Memory B cell (primary cell): ENCODE measurements at regions not wholly inside any gene's neighbourhood (a gene's known extent, or its start where the extent isn't known, plus 50 kb on each side); places are given as distances from the start of the nearest gene placed in this dataset.

Source experiments
- ATAC-seq: fragments of 150-1000 bp; cut with Tn5 transposase; 2 replicates; pipeline ENCODE4 v1.10.0; 2021; ENCODE audit warnings: low read depth, mild to moderate bottlenecking, moderate library complexity
- DNase-seq, 2 donors: peaks; one replicate each; pipeline ENCODE4 v3.0.0; 2022; ENCODE audit warnings: low spot score in 2 of 2
- H3K27ac Mint-ChIP-seq: one replicate; pipeline ENCODE4 v1.8.0; 2022; ENCODE audit warnings: mild to moderate bottlenecking, moderate library complexity, mixed read lengths
- H3K27me3 Mint-ChIP-seq: one replicate; pipeline ENCODE4 v1.8.0; 2022; ENCODE audit warnings: mixed read lengths
- H3K36me3 Mint-ChIP-seq: one replicate; pipeline ENCODE4 v1.8.0; 2022; ENCODE audit warnings: mild to moderate bottlenecking, mixed read lengths
- H3K4me1 Mint-ChIP-seq: one replicate; pipeline ENCODE4 v1.8.0; 2022; ENCODE audit warnings: mixed read lengths
- H3K4me3 Mint-ChIP-seq: one replicate; pipeline ENCODE4 v1.8.0; 2022; ENCODE audit warnings: mild to moderate bottlenecking, moderate library complexity, mixed read lengths
- H3K9me3 Mint-ChIP-seq: one replicate; pipeline ENCODE4 v1.8.0; 2022; ENCODE audit warnings: mixed read lengths

DNA sequence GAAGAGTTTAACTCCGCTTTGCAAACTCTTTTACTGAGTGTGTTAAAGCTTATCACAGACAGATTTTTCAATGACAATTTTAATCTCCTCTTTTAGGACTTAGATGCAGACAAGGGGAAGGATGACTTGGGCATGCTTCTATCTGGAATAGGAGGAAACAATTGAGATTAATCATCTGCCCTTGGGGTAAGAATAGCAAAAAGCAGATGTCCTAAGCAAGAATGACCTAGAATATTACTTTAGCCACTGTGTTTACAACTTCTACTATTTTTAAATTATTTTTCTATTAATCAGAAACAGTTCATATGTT, 569.0 kb upstream of the ADGRL2 start:
- no peak for DNase-seq
- Mint-ChIP-seq H3K4me1 (no peaks in the 10 kb centered on the region), H3K36me3 (no peaks in the 10 kb centered on the region), H3K4me3 (no peak overlapping the region), H3K27ac (no peak overlapping the region), H3K9me3 (no peaks in the 10 kb centered on the region), H3K27me3 (no peaks in the 10 kb centered on the region)
- no peak for ATAC-seq

GRCh38 chr1:81230983-81231728, 569.6 kb upstream of the ADGRL2 start:
- H3K27ac Mint-ChIP-seq, result no peak overlapping the region
- no peak for ATAC-seq
- no peak overlapping the region for H3K4me3 Mint-ChIP-seq
- no peaks in the 10 kb centered on the region for H3K36me3 Mint-ChIP-seq
- H3K4me1 Mint-ChIP-seq, result no peaks in the 10 kb centered on the region
- H3K9me3 Mint-ChIP-seq, result no peaks in the 10 kb centered on the region
- no peak for DNase-seq
- no peaks in the 10 kb centered on the region for H3K27me3 Mint-ChIP-seq

- no peak for DNase-seq
- Mint-ChIP-seq H3K36me3 (no peaks in the 10 kb centered on the region), H3K27ac (no peak overlapping the region), H3K4me3 (no peak overlapping the region), H3K4me1 (no peaks in the 10 kb centered on the region), H3K27me3 (no peaks in the 10 kb centered on the region), H3K9me3 (no peaks in the 10 kb centered on the region)
- no peak for ATAC-seq
Measured at GRCh38 chr1:81228926-81229325, 571.8 kb upstream of the ADGRL2 start.

GRCh38 chr1:81226603-81226928, 574.2 kb upstream of the ADGRL2 start:
- DNase-seq (no peak), ATAC-seq (no peak)
- Mint-ChIP-seq H3K4me1 (no peaks in the 10 kb centered on the region), H3K4me3 (no peak overlapping the region), H3K27ac (no peak overlapping the region), H3K36me3 (no peaks in the 10 kb centered on the region), H3K27me3 (no peaks in the 10 kb centered on the region), H3K9me3 (no peaks in the 10 kb centered on the region)

- Mint-ChIP-seq H3K27me3 (no peaks in the 10 kb centered on the region), H3K4me1 (no peaks in the 10 kb centered on the region), H3K36me3 (no peaks in the 10 kb centered on the region), H3K9me3 (peaks cover 1% of the 10 kb centered on the region), H3K4me3 (no peak overlapping the region), H3K27ac (no peak overlapping the region)
- DNase-seq (no peak), ATAC-seq (no peak)
Measured at GRCh38 chr1:81225789-81226602, 574.7 kb upstream of the ADGRL2 start.

GRCh38 chr1:81224222-81224621, 576.5 kb upstream of the ADGRL2 start:
- ATAC-seq (no peak), DNase-seq (no peak)
- no peak overlapping the region for H3K4me3 Mint-ChIP-seq
- no peaks in the 10 kb centered on the region for H3K27me3 Mint-ChIP-seq
- peaks cover 1% of the 10 kb centered on the region for H3K9me3 Mint-ChIP-seq
- no peaks in the 10 kb centered on the region for H3K36me3 Mint-ChIP-seq
- no peaks in the 10 kb centered on the region for H3K4me1 Mint-ChIP-seq
- no peak overlapping the region for H3K27ac Mint-ChIP-seq

DNA sequence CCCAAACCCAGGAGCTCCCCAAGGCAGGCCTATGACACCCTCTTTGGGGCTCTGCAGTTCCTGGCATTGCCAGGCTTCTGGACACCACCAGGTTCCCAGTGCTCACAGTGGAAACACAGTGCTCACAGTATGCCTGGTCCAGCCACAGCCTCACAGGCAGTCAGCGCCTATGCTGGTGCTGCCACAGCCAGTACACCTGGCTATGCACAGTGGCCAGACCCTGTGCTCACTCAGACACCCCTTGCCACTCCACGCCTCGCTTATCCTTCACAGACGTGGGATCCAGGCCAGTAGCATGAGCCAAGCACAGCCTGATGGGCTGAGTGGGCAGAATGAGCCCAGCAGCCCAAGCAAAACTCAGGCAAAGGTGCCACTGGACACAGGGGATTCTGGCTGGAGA, 579.2 kb upstream of the ADGRL2 start:
- Mint-ChIP-seq H3K27me3 (no peaks in the 10 kb centered on the region), H3K4me1 (no peaks in the 10 kb centered on the region), H3K27ac (no peak overlapping the region), H3K9me3 (peaks cover 1% of the 10 kb centered on the region), H3K4me3 (no peak overlapping the region), H3K36me3 (no peaks in the 10 kb centered on the region)
- ATAC-seq (no peak), DNase-seq (no peak)

- ATAC-seq, result no peak
Measured at GRCh38 chr1:81220614-81221071, 580.1 kb upstream of the ADGRL2 start.

DNA sequence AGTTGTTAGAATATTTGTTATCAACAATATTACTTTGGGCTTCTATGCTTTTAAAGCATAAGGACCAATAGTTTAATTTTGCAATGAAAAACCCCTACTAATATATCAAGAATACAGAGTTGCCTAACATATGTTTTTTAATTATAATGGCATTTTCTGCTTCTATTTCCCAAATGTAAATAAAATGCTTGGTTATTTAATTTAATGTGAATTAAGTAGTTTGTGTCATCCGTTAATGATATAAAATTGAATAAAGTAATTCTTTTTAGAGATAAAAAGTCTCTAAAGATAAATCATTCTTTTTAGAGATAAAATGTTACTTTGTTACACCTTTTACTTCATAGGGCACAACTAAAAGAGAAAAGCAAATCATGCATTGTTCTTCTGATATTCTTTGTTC, 583.7 kb upstream of the ADGRL2 start:
- no peaks in the 10 kb centered on the region for H3K27me3 Mint-ChIP-seq
- H3K4me1 Mint-ChIP-seq, result no peaks in the 10 kb centered on the region
- ATAC-seq, result no peak
- DNase-seq, result no peak
- peaks cover 1% of the 10 kb centered on the region for H3K9me3 Mint-ChIP-seq
- no peaks in the 10 kb centered on the region for H3K36me3 Mint-ChIP-seq
- H3K4me3 Mint-ChIP-seq, result no peak overlapping the region
- H3K27ac Mint-ChIP-seq, result no peak overlapping the region

More at GRCh38 chr1:81220614-81221071, 580.1 kb upstream of the ADGRL2 start:
- Mint-ChIP-seq H3K4me1 (no peaks in the 10 kb centered on the region), H3K9me3 (peaks cover 1% of the 10 kb centered on the region), H3K27ac (no peak overlapping the region), H3K27me3 (no peaks in the 10 kb centered on the region), H3K4me3 (no peak overlapping the region), H3K36me3 (no peaks in the 10 kb centered on the region)
- no peak for DNase-seq

DNA sequence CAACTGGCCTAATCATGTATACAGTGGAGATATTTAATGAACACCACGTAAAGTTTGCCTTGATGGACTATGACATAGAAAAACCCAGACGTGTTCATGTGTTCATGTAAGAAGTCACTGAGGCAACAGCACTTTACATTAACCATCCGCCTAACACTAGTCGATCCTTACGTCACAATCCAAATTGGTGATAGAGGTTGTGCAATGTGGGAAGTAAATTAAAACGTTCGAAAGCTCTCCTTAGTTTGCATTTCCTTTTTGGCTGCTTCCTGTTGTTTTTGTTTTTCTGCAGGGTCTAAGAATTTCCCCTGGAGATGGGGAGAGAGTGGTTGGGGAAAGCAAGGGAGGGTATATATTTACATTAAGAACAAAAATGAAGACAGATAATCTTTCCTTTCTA, 587.5 kb upstream of the ADGRL2 start:
- Mint-ChIP-seq H3K9me3 (no peaks in the 10 kb centered on the region), H3K36me3 (no peaks in the 10 kb centered on the region), H3K4me3 (no peak overlapping the region), H3K27me3 (no peaks in the 10 kb centered on the region), H3K27ac (no peak overlapping the region), H3K4me1 (no peaks in the 10 kb centered on the region)
- no peak for DNase-seq
- ATAC-seq, result no peak

DNA sequence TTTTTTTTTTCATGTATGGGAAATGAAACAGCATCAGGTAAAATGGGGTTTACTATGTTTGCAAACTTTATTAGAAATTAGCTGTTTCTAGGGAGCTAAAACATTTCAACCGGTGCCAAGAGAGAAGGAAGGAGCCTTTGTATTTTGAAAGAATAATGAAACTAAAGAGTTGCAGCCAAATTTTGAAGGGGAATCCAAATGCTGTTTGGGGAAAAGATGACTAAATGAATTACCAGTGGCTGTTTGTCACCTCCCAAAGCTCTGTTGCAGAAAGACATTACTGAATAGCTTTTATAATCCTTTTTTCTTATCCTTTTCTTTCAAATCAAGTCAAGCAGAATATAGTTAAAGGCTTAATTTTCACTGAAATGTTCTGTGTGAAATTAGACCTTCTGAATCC, 591.3 kb upstream of the ADGRL2 start:
- no peak overlapping the region for H3K27ac Mint-ChIP-seq
- DNase-seq (no peak), ATAC-seq (no peak)
- H3K36me3 Mint-ChIP-seq, result no peaks in the 10 kb centered on the region
- no peak overlapping the region for H3K4me3 Mint-ChIP-seq
- H3K4me1 Mint-ChIP-seq, result no peaks in the 10 kb centered on the region
- H3K9me3 Mint-ChIP-seq, result no peaks in the 10 kb centered on the region
- no peaks in the 10 kb centered on the region for H3K27me3 Mint-ChIP-seq

DNA sequence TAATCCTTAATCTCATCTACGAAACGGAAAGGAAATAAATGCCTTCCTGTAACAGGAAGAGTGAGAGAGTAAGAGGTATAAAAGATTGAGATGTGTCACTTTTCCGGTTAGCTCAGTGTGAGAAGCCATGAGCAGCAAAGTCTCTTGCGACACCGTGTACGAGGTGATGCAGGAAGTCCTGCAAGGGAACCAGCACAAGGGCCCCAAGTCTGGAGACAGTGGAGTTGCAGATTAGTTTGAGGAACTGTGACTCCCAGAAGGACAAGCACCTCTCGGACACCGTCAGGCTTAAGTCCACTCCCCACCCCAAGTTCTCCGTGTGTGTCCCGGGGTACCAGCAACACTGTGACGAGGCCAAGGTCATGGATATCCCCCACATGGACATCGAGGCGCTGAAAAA, 592.3 kb upstream of the ADGRL2 start:
- Mint-ChIP-seq H3K9me3 (no peaks in the 10 kb centered on the region), H3K36me3 (no peaks in the 10 kb centered on the region), H3K27ac (no peak overlapping the region), H3K4me3 (no peak overlapping the region), H3K27me3 (no peaks in the 10 kb centered on the region), H3K4me1 (no peaks in the 10 kb centered on the region)
- no peak for DNase-seq
- ATAC-seq, result no peak

DNA sequence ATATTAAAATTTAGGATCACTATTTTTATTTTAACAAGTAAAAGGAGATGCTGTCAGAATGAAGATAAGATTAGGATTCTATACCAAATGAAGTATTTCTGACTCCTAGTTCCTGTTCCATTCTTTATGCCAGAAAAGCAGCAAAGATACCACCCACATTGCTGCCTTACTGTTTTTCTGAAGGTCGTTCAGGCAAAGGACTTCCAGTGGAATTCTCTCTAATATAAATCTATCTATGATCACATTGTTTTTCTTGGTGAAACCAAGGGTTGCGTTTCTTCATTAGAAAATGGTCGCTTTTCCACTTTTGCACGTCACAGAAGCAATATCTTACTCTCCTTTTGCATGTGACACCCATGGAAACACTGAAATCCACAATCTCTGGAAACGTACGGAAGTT, 594.8 kb upstream of the ADGRL2 start:
- DNase-seq, result no peak
- H3K4me1 Mint-ChIP-seq, result no peaks in the 10 kb centered on the region
- H3K36me3 Mint-ChIP-seq, result no peaks in the 10 kb centered on the region
- no peak overlapping the region for H3K27ac Mint-ChIP-seq
- H3K9me3 Mint-ChIP-seq, result no peaks in the 10 kb centered on the region
- no peaks in the 10 kb centered on the region for H3K27me3 Mint-ChIP-seq
- ATAC-seq, result no peak
- H3K4me3 Mint-ChIP-seq, result no peak overlapping the region

DNA sequence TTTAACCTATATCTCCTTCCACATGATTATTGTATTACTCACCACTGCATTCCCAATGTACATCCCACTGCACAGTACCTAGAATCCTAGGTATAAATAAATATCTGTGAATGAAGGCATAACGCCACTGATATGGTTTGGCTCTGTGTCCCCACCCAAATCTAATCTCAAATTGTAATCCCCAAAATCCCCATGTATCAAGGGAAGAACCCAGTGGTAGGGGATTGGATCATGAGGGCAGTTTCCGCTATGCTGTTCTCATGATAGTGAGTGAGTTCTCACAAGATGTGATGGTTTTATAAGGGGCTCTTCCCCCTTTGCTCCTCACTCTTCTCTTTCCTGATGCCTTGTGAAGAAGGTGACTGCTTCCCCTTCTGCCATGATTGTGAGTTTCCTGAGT, 599.0 kb upstream of the ADGRL2 start:
- Mint-ChIP-seq H3K4me1 (no peaks in the 10 kb centered on the region), H3K9me3 (peaks cover 1% of the 10 kb centered on the region), H3K4me3 (no peak overlapping the region), H3K27me3 (no peaks in the 10 kb centered on the region), H3K36me3 (no peaks in the 10 kb centered on the region), H3K27ac (no peak overlapping the region)
- DNase-seq (no peak), ATAC-seq (no peak)

DNA sequence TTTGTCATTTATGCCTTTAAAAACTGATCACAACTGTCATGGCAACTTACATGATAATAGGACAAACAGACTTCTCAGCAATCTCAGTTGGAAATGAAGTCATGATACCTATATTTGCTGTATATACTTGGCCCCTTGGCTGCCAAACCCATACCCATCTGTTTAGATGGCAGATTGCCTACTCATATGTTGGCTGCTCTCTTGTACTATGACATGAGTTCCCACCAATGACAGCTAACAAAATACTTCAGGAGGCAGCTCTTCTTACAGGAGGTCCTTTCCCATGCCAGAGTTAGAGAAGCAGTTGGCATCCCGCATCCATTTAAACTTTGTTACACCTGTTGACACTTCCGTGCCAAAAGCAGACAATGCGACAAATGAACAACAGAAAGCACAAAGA, 603.1 kb upstream of the ADGRL2 start:
- no peak for DNase-seq
- no peak for ATAC-seq
- H3K9me3 Mint-ChIP-seq, result peaks cover 1% of the 10 kb centered on the region
- no peaks in the 10 kb centered on the region for H3K27me3 Mint-ChIP-seq
- H3K4me3 Mint-ChIP-seq, result no peak overlapping the region
- no peaks in the 10 kb centered on the region for H3K36me3 Mint-ChIP-seq
- no peaks in the 10 kb centered on the region for H3K4me1 Mint-ChIP-seq
- H3K27ac Mint-ChIP-seq, result no peak overlapping the region
